CD4-positive, alpha-beta T cell treated with Interleukin-12 subunit alpha and Interleukin-12 subunit beta, for 1 hour (primary cell): ENCODE measurements at regions not wholly inside any gene's neighbourhood (a gene's known extent, or its start where the extent isn't known, plus 50 kb on each side); places are given as distances from the start of the nearest gene placed in this dataset.
"Not testable (repeated sequence)": the region's sequence is repeated elsewhere in the genome, so short reads cannot be mapped to it uniquely, and the experiment has no call there.

Source experiments
- DNase-seq: peaks from one replicate; pipeline ENCODE4 v3.0.0-alpha.2; 2020

DNA sequence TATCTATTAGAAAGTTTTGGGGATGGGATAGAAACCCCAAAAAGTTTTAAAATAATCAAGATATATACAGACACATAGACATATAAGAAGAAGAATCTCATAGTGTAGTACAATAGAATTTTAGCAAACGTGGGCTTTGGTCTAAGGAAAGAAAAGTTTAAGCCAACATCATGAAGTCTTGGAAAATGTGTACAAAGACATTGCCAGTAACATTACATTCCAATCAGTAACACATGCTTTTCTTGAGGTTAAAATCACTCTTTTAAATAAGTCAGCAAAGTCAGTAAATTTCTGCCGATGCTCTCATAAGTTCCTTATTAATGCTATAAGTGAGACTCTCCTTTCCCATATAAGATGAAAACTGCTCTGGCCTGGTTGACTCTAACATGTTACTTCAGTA is 201.1 kb upstream of the LRIG3 start:
- no peak for DNase-seq

- no peak for DNase-seq
Measured at GRCh38 chr12:59119676-59120075, 199.4 kb upstream of the LRIG3 start.

DNA sequence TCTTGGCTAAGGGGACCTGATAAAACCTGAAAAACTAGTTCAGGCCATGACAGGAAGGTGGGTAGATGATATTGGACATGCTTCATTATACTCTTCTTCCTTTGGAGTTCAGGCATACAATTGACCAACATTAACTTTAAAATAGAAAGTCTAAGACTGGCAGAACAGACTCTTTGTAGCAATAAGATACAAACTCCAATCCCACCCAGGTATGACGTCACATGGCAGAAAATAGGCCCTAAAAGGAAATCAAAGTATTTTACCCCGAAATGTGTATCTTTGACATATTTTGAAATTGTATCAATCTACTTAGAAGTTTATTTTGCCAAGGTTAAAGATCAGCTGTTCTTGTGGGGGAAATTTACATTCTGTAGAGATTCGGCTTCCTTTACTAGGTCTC is 198.1 kb upstream of the LRIG3 start:
- no peak for DNase-seq

DNA sequence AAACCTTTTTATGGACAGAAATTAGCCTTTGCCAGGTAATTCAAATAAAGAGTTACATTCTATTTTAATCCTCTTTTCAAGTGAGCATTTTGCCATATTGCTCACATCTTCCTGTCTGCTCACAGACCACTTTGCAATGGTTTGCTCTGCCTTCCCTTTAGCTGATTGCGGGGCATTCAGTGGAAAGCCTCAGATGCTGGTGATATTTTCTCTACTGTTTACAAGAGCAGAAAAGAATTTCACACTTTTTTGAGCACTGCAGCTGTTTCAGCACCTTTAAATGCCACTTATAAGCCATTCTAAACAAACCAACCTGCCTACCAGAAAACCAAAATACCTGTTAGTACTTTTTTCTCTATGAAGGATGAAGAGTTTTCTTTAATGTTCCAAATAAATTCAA is 195.7 kb upstream of the LRIG3 start:
- DNase-seq = no peak

DNA sequence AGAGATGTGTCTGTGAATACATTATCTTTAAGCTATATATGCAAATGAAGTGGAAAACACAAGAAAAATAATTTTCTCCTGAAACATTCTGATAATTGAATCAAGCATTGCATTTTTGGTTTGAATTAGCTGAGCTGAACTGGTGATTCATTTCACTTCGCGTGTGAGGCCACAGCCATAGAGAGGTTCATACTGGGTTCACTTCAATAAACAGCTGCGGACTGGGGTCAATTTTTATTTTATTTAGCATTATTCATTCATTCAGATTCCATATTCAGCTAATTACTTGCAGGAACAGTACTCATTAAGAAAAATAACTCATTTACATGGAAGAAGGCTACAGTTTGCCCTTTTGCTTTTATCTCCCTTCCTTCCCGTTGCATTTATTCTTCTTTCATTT is 195.2 kb upstream of the LRIG3 start:
- no peak for DNase-seq

GRCh38 chr12:59113831-59114615 is 193.7 kb upstream of the LRIG3 start:
- DNase-seq = peak; percentile 13

GRCh38 chr12:59111851-59112250 is 191.5 kb upstream of the LRIG3 start:
- no peak for DNase-seq

DNA sequence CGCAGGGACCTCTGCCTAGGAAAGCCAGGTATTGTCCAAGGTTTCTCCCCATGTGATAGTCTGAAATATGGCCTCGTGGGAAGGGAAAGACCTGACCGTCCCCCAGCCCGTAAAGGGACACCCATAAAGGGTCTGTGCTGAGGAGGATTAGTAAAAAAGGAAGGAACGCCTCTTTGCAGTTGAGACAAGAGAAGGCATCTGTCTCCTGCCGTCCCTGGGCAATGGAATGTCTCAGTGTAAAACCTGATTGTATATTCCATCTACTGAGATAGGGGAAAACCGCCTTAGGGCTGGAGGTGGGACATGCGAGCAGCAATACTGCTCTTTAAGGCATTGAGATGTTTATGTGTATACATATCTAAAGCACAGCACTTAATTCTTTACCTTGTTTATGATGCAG is 188.2 kb upstream of the LRIG3 start:
- not testable (repeated sequence) for DNase-seq

- no peak for DNase-seq
Measured at GRCh38 chr12:59100585-59100984, 180.3 kb upstream of the LRIG3 start.

DNA sequence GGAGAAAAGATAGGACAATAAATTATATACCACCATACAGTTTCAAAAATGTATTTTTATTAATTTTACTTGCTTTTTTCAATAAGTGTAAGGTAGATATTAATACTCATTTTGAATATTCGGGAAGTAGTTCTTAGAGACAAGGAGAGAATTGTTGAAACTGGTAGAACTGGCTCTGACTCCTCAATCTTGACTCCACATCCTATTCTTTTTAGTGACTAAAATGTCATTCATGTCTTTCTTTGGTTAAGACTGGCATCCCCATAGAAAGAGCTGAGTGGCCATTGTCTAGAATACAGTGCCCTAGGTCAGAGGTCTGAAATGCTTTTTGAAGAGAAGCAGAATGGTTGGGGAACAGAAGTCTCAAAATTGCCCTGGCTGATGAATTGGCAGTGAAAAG is 177.6 kb upstream of the LRIG3 start:
- no peak for DNase-seq

GRCh38 chr12:59096246-59096645 is 175.9 kb upstream of the LRIG3 start:
- no peak for DNase-seq

GRCh38 chr12:59093073-59093772 is 172.9 kb upstream of the LRIG3 start:
- DNase-seq = no peak

DNA sequence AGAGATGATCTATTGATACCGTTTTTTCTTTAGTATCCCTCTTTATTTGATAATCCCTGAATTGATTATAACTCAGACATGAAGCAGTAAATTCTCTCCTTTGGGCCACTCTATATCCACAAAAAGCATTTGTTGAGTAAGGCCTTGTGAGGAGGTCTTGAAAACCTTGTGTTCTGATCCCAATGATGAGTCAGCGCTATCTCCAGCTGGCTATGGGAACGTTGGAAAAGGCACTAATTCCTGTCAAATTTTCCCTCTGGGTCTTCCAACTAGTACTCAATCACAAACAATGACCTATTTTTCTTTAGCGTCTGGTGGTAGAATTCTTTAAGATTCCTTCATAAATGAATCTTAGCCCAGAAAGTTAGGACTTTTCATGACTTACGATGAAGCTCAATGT is 168.4 kb upstream of the LRIG3 start:
- DNase-seq = no peak

- no peak for DNase-seq
Measured at GRCh38 chr12:59087691-59088090, 167.4 kb upstream of the LRIG3 start.

GRCh38 chr12:59087077-59087673 is 166.9 kb upstream of the LRIG3 start:
- DNase-seq = no peak

- DNase-seq = no peak
Measured at GRCh38 chr12:59086126-59086525, 165.8 kb upstream of the LRIG3 start.

DNA sequence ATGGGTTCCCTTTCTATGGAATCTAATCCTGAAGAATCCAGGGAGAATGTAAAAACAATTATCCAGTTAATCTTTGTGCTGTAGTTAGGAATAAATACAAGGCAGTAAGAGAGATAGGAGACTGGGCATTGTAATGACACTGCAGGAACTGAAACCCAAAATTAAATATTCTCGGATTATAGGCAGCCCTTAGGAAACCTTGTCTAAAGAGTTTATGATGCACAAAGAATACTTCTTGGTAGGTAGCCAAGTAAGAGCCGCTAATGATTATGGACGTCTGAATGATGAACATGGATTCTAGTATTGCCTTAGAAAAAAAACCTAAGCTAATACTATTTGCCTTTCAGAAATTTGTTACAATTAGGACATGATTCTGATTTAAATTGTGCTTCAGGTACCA is 165.4 kb upstream of the LRIG3 start:
- DNase-seq = no peak

DNA sequence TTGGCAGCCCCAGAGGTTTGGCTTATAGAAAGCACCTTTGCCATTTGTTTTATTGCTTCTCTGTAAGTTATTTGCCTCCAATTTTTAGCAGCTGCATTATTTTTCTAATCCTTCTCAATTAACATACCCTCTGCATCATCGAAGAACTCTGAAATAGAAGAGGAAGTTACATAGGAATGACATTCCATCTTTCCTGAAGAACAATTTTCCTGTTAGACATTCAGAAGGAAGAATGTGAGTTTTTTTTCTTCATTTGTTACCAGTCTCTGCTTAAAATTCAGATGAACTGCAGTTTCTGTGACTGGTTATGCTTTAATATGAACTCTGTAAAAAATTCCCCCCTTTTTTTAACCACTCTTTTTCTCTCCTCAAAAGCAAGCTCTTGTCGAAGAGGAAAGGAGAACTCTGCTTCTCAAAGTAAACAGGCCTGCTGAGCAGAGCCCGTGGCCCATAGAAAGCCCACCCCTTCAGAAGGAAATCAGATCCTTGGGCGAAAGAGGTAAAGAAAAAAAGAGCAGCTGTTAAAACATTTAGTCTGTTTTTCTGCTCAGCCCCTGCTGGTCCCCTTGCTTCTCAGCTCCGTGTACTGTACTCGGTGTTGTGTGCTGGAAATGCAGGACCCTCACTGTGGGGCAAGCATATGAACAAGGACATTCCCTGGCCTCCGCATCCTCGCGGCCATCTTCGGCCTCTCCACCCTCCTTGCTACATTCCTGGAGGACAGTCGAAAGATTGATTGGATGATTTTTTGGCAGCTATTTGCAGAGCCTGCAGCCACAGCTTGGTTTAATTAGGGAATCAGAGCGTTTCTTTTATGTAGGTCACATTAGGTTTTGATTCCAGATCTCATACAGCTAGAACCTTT is 164.4 kb upstream of the LRIG3 start:
- no peak for DNase-seq

- no peak for DNase-seq
Measured at GRCh38 chr12:59082952-59083351, 162.6 kb upstream of the LRIG3 start.

GRCh38 chr12:59080101-59080500 is 159.8 kb upstream of the LRIG3 start:
- no peak for DNase-seq

- no peak for DNase-seq
Measured at GRCh38 chr12:59079472-59079871, 159.2 kb upstream of the LRIG3 start.

DNA sequence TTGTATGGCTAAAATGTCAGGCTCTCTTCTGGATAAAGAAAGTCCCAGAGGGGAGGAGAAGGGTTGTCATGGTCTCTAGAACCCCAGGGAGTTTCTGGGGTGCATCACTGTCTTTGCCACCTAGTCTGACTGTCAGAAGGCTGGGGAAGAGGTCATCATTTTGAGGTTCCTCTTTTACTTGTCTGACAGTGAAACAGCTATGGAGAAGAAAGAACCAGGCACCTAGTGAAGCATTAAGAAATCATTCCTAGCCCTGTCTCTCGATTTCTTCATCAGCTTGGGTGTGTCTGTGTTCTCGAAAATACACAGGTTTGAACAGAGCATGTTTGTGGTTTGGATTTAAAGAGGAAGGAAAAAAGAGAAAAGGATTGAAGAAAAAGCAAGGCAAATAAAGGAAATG is 158.7 kb upstream of the LRIG3 start:
- no peak for DNase-seq
